ENCODE measurements at regions not wholly inside any gene's neighbourhood (a gene's known extent, or its start where the extent isn't known, plus 50 kb on each side); places are given as distances from the start of the nearest gene placed in this dataset.

DNA sequence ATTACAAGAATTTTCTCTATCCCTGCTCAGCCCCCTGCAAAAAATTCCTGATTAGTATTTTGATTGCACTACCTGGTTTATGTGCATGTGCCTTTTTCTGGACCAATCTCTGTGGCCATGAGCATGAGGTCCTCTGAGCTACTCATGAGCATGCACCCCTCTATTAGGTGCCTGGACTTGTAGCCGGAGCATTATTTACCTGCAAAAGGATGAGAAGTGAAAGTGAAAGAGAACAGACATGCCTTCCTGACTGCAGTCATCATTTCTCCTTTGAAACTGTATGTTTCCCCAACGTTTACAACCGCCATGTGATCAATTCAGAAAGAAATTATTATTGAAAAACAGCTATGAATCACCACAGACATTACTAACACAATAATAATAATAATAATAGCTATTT lies 1008.8 kb downstream of the ROBO2 start:
- Histone ChIP-seq H3K4me2 (ENCODE audit: low read length, poor library complexity, severe bottlenecking) (no peak overlapping the region), H4K8ac (ENCODE audit: low read length) (no peak overlapping the region), H2BK15ac (ENCODE audit: low read depth, poor library complexity, severe bottlenecking) (no peak overlapping the region), H3K14ac (ENCODE audit: low read length in 2 of 2) (no peak overlapping the region), H2BK120ac (ENCODE audit: low read depth, low read length) (no peak overlapping the region), H3K27ac (ENCODE audit: low read length, poor library complexity, severe bottlenecking) (no peak overlapping the region), H2AFZ (ENCODE audit: low read depth, low read length) (no peak overlapping the region), H3K4ac (ENCODE audit: low read depth in 1 of 2, low read length in 2 of 2) (no peak overlapping the region), H2BK12ac (ENCODE audit: low read length in 2 of 2) (no peak overlapping the region), H3K79me1 (replicated peaks; ENCODE audit: low read length, poor library complexity, severe bottlenecking) (no peaks in the 10 kb centered on the region), H3K23ac (ENCODE audit: low read length in 2 of 2) (no peak overlapping the region), H3K4me1 (ENCODE audit: control insufficient read depth, insufficient read depth, low read depth, low read length) (peaks cover 2% of the 10 kb centered on the region), H3K36me3 (ENCODE audit: control insufficient read depth in 1 of 2, insufficient read depth in 2 of 2, low read depth in 1 of 2, low read length in 2 of 2) (no peaks in the 10 kb centered on the region), H2BK5ac (ENCODE audit: low read depth, low read length, poor library complexity, severe bottlenecking) (no peak overlapping the region), H3K18ac (ENCODE audit: low read depth in 1 of 2, low read length in 2 of 2) (no peak overlapping the region), H3K4me3 (ENCODE audit: insufficient read depth in 1 of 2, low read depth in 1 of 2, low read length in 2 of 2) (no peak overlapping the region), H3K9ac (ENCODE audit: low read length) (no peak overlapping the region), H3K27me3 (ENCODE audit: control insufficient read depth in 1 of 2, insufficient read depth in 1 of 2, low read length in 2 of 2) (no peaks in the 10 kb centered on the region), H4K91ac (ENCODE audit: low read length) (no peak overlapping the region), H2AK5ac (ENCODE audit: low read length, severe bottlenecking) (no peak overlapping the region), H3K9me3 (ENCODE audit: control insufficient read depth, low read length) (no peaks in the 10 kb centered on the region)
- WGBS: 93% methylated on average over 1 of the region's 3 CpGs
- DNase-seq: no peak

DNA sequence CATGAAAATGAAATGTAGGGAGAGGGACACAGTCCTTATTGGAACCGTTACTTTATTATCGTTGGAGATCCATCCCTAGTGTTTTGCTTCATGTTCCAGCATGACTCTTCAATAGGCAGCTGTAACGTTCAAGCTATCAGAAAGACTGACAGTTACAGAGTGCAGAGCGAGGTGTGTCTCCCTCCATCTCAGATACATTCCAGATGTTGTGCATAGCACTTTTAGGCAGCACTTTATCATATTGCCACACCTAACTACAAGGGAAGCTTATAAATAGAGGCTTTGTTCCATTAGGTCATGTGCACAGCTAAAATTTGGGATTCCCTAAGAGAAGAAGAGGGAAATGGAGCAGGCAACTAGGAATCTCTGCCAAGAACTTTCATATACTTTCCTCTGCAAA lies 1009.6 kb downstream of the ROBO2 start:
- Histone ChIP-seq H2BK5ac (ENCODE audit: low read depth, low read length, poor library complexity, severe bottlenecking) (no peak overlapping the region), H3K27ac (ENCODE audit: low read length, poor library complexity, severe bottlenecking) (no peak overlapping the region), H3K4me1 (ENCODE audit: control insufficient read depth, insufficient read depth, low read depth, low read length) (peaks cover 2% of the 10 kb centered on the region), H2AFZ (ENCODE audit: low read depth, low read length) (no peak overlapping the region), H2BK120ac (ENCODE audit: low read depth, low read length) (no peak overlapping the region), H3K4ac (ENCODE audit: low read depth in 1 of 2, low read length in 2 of 2) (no peak overlapping the region), H3K9ac (ENCODE audit: low read length) (no peak overlapping the region), H4K91ac (ENCODE audit: low read length) (no peak overlapping the region), H3K79me1 (replicated peaks; ENCODE audit: low read length, poor library complexity, severe bottlenecking) (no peaks in the 10 kb centered on the region), H3K27me3 (ENCODE audit: control insufficient read depth in 1 of 2, insufficient read depth in 1 of 2, low read length in 2 of 2) (no peaks in the 10 kb centered on the region), H2BK12ac (ENCODE audit: low read length in 2 of 2) (no peak overlapping the region), H3K9me3 (ENCODE audit: control insufficient read depth, low read length) (no peaks in the 10 kb centered on the region), H2AK5ac (ENCODE audit: low read length, severe bottlenecking) (no peak overlapping the region), H3K4me3 (ENCODE audit: insufficient read depth in 1 of 2, low read depth in 1 of 2, low read length in 2 of 2) (no peak overlapping the region), H3K36me3 (ENCODE audit: control insufficient read depth in 1 of 2, insufficient read depth in 2 of 2, low read depth in 1 of 2, low read length in 2 of 2) (no peaks in the 10 kb centered on the region), H3K14ac (ENCODE audit: low read length in 2 of 2) (no peak overlapping the region), H3K4me2 (ENCODE audit: low read length, poor library complexity, severe bottlenecking) (no peak overlapping the region), H2BK15ac (ENCODE audit: low read depth, poor library complexity, severe bottlenecking) (no peak overlapping the region), H3K23ac (ENCODE audit: low read length in 2 of 2) (no peak overlapping the region), H3K18ac (ENCODE audit: low read depth in 1 of 2, low read length in 2 of 2) (no peak overlapping the region), H4K8ac (ENCODE audit: low read length) (no peak overlapping the region)
- 88% methylated on average over 4 of the region's 4 CpGs for WGBS
- DNase-seq: no peak

DNA sequence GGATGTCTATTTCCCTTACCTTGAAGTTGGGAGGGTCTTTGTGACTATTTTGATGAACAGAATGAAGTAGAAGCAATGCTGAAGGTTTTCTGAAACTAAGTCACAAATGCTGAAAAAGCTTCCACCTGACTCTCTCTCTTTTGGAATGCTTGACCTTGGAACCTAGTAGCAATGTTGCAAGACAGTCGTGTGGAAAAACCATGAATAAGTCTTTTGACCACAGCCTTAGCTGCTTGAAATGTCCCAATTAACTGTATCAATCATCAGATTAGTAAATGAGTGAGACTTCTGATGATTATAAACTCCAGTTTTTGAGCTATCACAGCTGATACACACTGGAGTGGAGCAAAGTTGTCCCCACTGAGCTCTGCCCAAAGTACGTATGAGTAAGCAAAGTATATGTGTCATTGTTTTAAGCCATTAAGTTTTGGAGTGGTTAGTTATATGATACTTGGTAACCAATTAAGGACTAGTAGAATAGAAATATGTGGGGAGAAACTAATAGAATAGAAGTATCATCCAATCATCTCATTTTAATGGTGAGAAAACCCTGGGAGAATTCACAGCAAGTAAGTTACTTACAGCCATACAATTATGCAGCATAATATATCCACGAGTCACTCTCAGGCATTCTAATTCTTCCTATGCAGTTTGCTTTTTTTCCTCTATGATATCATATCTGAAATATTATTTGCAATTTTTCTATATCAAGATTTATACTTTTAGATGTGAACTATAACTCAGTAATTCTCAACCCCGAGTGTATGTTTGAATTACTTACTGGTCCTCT lies 1010.6 kb downstream of the ROBO2 start:
- Histone ChIP-seq H3K23ac (ENCODE audit: low read length in 2 of 2) (no peak overlapping the region), H3K27ac (ENCODE audit: low read length, poor library complexity, severe bottlenecking) (no peak overlapping the region), H3K4me2 (ENCODE audit: low read length, poor library complexity, severe bottlenecking) (no peak overlapping the region), H3K9ac (ENCODE audit: low read length) (no peak overlapping the region), H3K4ac (ENCODE audit: low read depth in 1 of 2, low read length in 2 of 2) (no peak overlapping the region), H3K9me3 (ENCODE audit: control insufficient read depth, low read length) (no peaks in the 10 kb centered on the region), H2BK120ac (ENCODE audit: low read depth, low read length) (no peak overlapping the region), H3K14ac (ENCODE audit: low read length in 2 of 2) (no peak overlapping the region), H2AFZ (ENCODE audit: low read depth, low read length) (no peak overlapping the region), H2BK15ac (ENCODE audit: low read depth, poor library complexity, severe bottlenecking) (no peak overlapping the region), H3K27me3 (ENCODE audit: control insufficient read depth in 1 of 2, insufficient read depth in 1 of 2, low read length in 2 of 2) (no peaks in the 10 kb centered on the region), H3K4me1 (ENCODE audit: control insufficient read depth, insufficient read depth, low read depth, low read length) (peaks cover 2% of the 10 kb centered on the region), H3K18ac (ENCODE audit: low read depth in 1 of 2, low read length in 2 of 2) (no peak overlapping the region), H4K91ac (ENCODE audit: low read length) (no peak overlapping the region), H2AK5ac (ENCODE audit: low read length, severe bottlenecking) (no peak overlapping the region), H4K8ac (ENCODE audit: low read length) (no peak overlapping the region), H3K36me3 (ENCODE audit: control insufficient read depth in 1 of 2, insufficient read depth in 2 of 2, low read depth in 1 of 2, low read length in 2 of 2) (no peaks in the 10 kb centered on the region), H2BK12ac (ENCODE audit: low read length in 2 of 2) (no peak overlapping the region), H2BK5ac (ENCODE audit: low read depth, low read length, poor library complexity, severe bottlenecking) (no peak overlapping the region), H3K4me3 (ENCODE audit: insufficient read depth in 1 of 2, low read depth in 1 of 2, low read length in 2 of 2) (no peak overlapping the region), H3K79me1 (replicated peaks; ENCODE audit: low read length, poor library complexity, severe bottlenecking) (no peaks in the 10 kb centered on the region)
- peak; percentile 6 for DNase-seq
- 85% methylated on average over 2 of the region's 4 CpGs for WGBS

DNA sequence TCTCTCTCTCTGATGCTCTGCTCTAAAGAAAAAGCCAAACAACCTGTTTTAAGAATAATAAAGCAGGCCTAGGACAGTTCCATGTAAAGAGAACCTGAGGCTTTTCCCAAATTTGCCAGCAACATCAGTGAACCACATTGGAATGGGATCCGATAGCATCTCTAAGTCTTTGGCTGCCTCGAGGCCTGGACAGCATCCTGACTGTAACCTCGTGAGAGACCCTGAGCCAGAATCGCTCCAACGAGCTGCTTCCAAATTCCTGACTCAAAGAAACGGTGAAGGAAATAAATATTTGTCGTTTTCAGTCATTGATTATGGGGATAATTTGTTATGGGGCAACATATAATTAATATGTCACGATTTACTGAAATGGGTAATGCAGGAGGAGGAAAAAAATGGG lies 1012.8 kb downstream of the ROBO2 start:
- Histone ChIP-seq H2BK15ac (ENCODE audit: low read depth, poor library complexity, severe bottlenecking) (no peak overlapping the region), H3K36me3 (ENCODE audit: control insufficient read depth in 1 of 2, insufficient read depth in 2 of 2, low read depth in 1 of 2, low read length in 2 of 2) (no peaks in the 10 kb centered on the region), H4K91ac (ENCODE audit: low read length) (no peak overlapping the region), H2AK5ac (ENCODE audit: low read length, severe bottlenecking) (no peak overlapping the region), H3K14ac (ENCODE audit: low read length in 2 of 2) (no peak overlapping the region), H4K8ac (ENCODE audit: low read length) (no peak overlapping the region), H2BK12ac (ENCODE audit: low read length in 2 of 2) (no peak overlapping the region), H3K4me1 (ENCODE audit: control insufficient read depth, insufficient read depth, low read depth, low read length) (peaks cover 2% of the 10 kb centered on the region), H3K9ac (ENCODE audit: low read length) (no peak overlapping the region), H2BK120ac (ENCODE audit: low read depth, low read length) (no peak overlapping the region), H3K4ac (ENCODE audit: low read depth in 1 of 2, low read length in 2 of 2) (no peak overlapping the region), H3K27ac (ENCODE audit: low read length, poor library complexity, severe bottlenecking) (no peak overlapping the region), H2AFZ (ENCODE audit: low read depth, low read length) (no peak overlapping the region), H3K18ac (ENCODE audit: low read depth in 1 of 2, low read length in 2 of 2) (no peak overlapping the region), H3K79me1 (replicated peaks; ENCODE audit: low read length, poor library complexity, severe bottlenecking) (no peaks in the 10 kb centered on the region), H3K9me3 (ENCODE audit: control insufficient read depth, low read length) (no peaks in the 10 kb centered on the region), H3K27me3 (ENCODE audit: control insufficient read depth in 1 of 2, insufficient read depth in 1 of 2, low read length in 2 of 2) (no peaks in the 10 kb centered on the region), H2BK5ac (ENCODE audit: low read depth, low read length, poor library complexity, severe bottlenecking) (no peak overlapping the region), H3K23ac (ENCODE audit: low read length in 2 of 2) (no peak overlapping the region), H3K4me3 (ENCODE audit: insufficient read depth in 1 of 2, low read depth in 1 of 2, low read length in 2 of 2) (no peak overlapping the region), H3K4me2 (ENCODE audit: low read length, poor library complexity, severe bottlenecking) (no peak overlapping the region)
- no peak for DNase-seq
- WGBS: 91% methylated on average over 8 of the region's 8 CpGs
